GM12878 (cell line): ENCODE measurements at regions not wholly inside any gene's neighbourhood (a gene's known extent, or its start where the extent isn't known, plus 50 kb on each side); places are given as distances from the start of the nearest gene placed in this dataset.

ENCODE experiments used
- BCL11A ChIP-seq: IDR thresholded peaks from 2 replicates; pipeline ENCODE4 v1.6.1; 2011; ENCODE audit warnings: low read depth, low read length
- CEBPB ChIP-seq, 2 experiments: fragments of 150-350 bp in 1 of 2; IDR thresholded peaks; 2 replicates each; pipeline ENCODE4 v1.6.1; 2012 to 2014; ENCODE audit warnings: low read depth in 2 of 2, low read length in 2 of 2, borderline replicate concordance in 1 of 2, inconsistent platforms in 1 of 2
- NR2C1 ChIP-seq: fragments of 450-650 bp; IDR thresholded peaks from 2 replicates; pipeline ENCODE4 v1.6.1; 2017; ENCODE audit warnings: antibody characterized with exemption, mild to moderate bottlenecking, moderate library complexity
- POLR2A ChIP-seq: IDR thresholded peaks from 2 replicates; pipeline ENCODE4 v1.6.1; 2011; ENCODE audit warnings: low read depth, mild to moderate bottlenecking, low read length
- TCF7 ChIP-seq: IDR thresholded peaks from 2 replicates; pipeline ENCODE4 v1.6.1; 2014; ENCODE audit warnings: antibody characterized with exemption, borderline replicate concordance
- TF ChIP-seq, protein P1 (sequence below), 3 experiments: IDR thresholded peaks in 2 of 3; conservative IDR thresholded peaks in 1 of 3; 2 replicates each; pipeline ENCODE4 v1.5.1; 2011; ENCODE audit warnings: low read depth in 3 of 3, low read length in 3 of 3, mild to moderate bottlenecking in 3 of 3, control low read depth in 2 of 3, moderate library complexity in 2 of 3, inconsistent platforms in 1 of 3, mixed read lengths in 1 of 3; ENCODE audit not compliant: control insufficient read depth in 2 of 3, insufficient read depth in 1 of 3; ENCODE audit errors: extremely low read depth in 1 of 3
- TF ChIP-seq, protein P2 (sequence below): IDR thresholded peaks from 2 replicates; pipeline ENCODE4 v1.6.1; 2012; ENCODE audit warnings: low read depth, low read length, improper control_type of control experiment
- TF ChIP-seq, protein P3 (sequence below): fragments of 450-650 bp; IDR thresholded peaks from 2 replicates; pipeline ENCODE4 v1.6.1; 2016; ENCODE audit warnings: mild to moderate bottlenecking
- TF ChIP-seq, protein P4 (sequence below): fragments of 450-650 bp; IDR thresholded peaks from 2 replicates; pipeline ENCODE4 v1.6.1; 2017; ENCODE audit warnings: mild to moderate bottlenecking, moderate library complexity

DNA sequence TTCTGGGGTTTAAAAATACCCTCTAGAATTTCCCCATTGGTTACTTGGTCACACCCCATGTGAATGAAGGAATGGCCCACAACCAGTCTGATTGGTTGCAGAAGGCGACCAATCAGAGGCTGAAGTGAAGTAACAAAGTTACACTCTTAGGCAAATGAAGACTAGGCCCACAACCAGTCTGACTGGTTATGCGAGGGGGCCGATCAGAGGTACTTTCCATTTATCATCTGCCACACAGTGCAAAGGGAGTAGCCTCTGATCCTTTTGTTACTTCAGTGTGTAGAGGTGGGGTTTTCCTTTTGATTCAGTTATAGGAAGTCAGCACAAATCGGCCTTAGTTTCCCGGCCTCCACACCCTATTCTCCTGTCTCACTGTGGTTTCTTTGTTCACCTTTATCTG is 61.2 kb upstream of the SGK1 start:
- no peak for TF ChIP-seq TCF7
- TF ChIP-seq, protein P1, sequence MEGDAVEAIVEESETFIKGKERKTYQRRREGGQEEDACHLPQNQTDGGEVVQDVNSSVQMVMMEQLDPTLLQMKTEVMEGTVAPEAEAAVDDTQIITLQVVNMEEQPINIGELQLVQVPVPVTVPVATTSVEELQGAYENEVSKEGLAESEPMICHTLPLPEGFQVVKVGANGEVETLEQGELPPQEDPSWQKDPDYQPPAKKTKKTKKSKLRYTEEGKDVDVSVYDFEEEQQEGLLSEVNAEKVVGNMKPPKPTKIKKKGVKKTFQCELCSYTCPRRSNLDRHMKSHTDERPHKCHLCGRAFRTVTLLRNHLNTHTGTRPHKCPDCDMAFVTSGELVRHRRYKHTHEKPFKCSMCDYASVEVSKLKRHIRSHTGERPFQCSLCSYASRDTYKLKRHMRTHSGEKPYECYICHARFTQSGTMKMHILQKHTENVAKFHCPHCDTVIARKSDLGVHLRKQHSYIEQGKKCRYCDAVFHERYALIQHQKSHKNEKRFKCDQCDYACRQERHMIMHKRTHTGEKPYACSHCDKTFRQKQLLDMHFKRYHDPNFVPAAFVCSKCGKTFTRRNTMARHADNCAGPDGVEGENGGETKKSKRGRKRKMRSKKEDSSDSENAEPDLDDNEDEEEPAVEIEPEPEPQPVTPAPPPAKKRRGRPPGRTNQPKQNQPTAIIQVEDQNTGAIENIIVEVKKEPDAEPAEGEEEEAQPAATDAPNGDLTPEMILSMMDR (IDR thresholded peaks at IDR 0.05 in 2 of 3, conservative IDR thresholded peaks at IDR 0.05 in 1 of 3; ENCODE audit: control insufficient read depth in 2 of 3, extremely low read depth in 1 of 3, insufficient read depth in 1 of 3, low read depth in 3 of 3, low read length in 3 of 3): no peak
- TF ChIP-seq NR2C1: no peak
- TF ChIP-seq CEBPB (IDR thresholded peaks at IDR 0.05; ENCODE audit: borderline replicate concordance in 1 of 2, low read depth in 2 of 2, low read length in 2 of 2): no peak
- TF ChIP-seq, protein P2, sequence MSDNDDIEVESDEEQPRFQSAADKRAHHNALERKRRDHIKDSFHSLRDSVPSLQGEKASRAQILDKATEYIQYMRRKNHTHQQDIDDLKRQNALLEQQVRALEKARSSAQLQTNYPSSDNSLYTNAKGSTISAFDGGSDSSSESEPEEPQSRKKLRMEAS: no peak
- TF ChIP-seq, protein P3, sequence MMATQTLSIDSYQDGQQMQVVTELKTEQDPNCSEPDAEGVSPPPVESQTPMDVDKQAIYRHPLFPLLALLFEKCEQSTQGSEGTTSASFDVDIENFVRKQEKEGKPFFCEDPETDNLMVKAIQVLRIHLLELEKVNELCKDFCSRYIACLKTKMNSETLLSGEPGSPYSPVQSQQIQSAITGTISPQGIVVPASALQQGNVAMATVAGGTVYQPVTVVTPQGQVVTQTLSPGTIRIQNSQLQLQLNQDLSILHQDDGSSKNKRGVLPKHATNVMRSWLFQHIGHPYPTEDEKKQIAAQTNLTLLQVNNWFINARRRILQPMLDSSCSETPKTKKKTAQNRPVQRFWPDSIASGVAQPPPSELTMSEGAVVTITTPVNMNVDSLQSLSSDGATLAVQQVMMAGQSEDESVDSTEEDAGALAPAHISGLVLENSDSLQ: peak; percentile 58; the same call in 1 of the 2 replicates
- TF ChIP-seq, protein P4, sequence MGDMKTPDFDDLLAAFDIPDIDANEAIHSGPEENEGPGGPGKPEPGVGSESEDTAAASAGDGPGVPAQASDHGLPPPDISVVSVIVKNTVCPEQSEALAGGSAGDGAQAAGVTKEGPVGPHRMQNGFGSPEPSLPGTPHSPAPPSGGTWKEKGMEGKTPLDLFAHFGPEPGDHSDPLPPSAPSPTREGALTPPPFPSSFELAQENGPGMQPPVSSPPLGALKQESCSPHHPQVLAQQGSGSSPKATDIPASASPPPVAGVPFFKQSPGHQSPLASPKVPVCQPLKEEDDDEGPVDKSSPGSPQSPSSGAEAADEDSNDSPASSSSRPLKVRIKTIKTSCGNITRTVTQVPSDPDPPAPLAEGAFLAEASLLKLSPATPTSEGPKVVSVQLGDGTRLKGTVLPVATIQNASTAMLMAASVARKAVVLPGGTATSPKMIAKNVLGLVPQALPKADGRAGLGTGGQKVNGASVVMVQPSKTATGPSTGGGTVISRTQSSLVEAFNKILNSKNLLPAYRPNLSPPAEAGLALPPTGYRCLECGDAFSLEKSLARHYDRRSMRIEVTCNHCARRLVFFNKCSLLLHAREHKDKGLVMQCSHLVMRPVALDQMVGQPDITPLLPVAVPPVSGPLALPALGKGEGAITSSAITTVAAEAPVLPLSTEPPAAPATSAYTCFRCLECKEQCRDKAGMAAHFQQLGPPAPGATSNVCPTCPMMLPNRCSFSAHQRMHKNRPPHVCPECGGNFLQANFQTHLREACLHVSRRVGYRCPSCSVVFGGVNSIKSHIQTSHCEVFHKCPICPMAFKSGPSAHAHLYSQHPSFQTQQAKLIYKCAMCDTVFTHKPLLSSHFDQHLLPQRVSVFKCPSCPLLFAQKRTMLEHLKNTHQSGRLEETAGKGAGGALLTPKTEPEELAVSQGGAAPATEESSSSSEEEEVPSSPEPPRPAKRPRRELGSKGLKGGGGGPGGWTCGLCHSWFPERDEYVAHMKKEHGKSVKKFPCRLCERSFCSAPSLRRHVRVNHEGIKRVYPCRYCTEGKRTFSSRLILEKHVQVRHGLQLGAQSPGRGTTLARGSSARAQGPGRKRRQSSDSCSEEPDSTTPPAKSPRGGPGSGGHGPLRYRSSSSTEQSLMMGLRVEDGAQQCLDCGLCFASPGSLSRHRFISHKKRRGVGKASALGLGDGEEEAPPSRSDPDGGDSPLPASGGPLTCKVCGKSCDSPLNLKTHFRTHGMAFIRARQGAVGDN: 0 out of 2 replicates have a peak, but pooled peaks have one; percentile 50
- TF ChIP-seq BCL11A: no peak
- 0 out of 2 replicates have a peak, but pooled peaks have one; percentile 39 for TF ChIP-seq POLR2A
